Stimulated activated naive CD4-positive, alpha-beta T cell (primary cell): ENCODE measurements at regions not wholly inside any gene's neighbourhood (a gene's known extent, or its start where the extent isn't known, plus 50 kb on each side); places are given as distances from the start of the nearest gene placed in this dataset.

Experiments used
- DNase-seq, 6 experiments: peaks; one replicate each; lab custom pipeline; 2025; lab: John Stamatoyannopoulos, UW

DNA sequence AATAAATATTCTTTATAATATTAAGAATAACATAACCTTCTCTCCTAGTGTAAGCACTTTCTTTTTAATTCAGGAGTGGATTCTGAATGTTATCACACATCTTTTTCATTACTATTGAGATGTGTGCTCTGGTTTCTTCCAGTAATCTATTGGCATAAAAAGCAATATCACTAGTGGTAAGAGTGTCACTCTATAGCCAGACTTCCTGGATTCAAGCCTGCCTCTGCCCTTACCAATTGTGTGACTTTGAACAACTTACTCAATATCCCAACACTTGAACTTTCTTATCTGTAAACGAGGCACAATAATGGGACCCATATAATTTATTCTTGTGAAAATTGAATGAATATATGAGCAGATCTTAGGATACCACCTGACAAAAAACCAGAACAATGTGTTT is 71.0 kb downstream of the SEM1 start:
- no peak for DNase-seq

DNA sequence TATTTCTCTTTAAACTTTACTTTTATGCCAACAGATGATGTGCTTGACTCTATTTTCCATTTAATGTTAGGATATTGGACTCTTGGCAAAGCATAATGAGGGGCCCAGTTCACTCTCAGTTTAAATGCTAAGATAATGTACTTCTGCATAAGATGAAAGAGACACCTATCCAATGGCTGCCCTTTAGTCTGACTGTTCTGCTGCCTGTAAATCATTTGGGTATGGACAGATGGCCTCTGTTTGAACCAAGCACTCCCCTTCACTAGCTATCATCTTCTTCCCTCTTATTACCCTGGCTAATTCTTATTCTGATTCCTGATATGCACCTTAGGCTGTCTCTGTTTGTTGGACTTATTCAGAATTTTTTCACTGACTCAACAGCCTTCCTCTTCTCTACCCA is 72.1 kb downstream of the SEM1 start:
- no peak for DNase-seq

DNA sequence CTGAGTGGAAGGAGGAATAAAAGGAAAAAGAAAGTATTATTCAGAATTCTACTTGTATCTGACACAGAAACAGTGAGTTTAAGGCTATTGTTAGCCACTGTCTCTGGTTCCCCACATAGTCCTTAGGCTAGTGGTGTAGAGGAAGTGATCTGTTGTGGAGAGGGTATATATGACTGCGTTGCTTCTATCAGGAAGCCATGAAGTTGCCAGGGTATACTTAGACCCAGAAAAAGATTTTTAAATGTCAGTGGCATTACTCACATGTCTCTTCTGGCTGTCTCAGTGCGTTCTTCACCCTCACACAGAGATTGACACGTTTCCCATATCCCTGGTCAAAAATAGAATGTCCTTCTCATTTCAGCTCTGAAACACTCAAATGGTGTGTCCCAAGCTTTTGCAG is 72.7 kb downstream of the SEM1 start:
- no peak for DNase-seq

DNA sequence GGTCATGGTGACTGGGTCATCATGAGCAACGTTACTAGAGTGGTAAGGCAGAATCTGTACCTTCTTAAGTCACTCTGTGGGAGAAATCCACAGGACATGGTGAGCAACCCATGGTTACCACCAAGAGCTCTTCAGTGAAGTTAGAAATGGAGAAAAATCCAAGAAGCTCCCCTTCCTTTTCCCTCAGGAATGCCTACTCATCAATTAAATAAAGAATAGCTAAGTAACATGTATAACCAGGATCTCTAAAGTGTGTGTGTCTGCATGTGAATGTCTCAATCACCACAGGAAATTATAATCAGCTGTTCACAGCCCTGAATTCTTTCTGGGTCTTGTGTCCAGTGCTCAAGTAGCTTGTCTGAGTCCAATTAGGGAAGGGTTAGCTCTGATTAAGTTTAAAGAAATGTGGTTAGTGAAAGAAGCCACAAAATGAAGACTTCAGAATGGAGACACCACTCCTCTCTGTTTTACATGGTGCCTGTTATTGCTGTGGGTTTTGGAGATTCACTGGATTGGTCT is 73.2 kb downstream of the SEM1 start:
- no peak for DNase-seq

DNA sequence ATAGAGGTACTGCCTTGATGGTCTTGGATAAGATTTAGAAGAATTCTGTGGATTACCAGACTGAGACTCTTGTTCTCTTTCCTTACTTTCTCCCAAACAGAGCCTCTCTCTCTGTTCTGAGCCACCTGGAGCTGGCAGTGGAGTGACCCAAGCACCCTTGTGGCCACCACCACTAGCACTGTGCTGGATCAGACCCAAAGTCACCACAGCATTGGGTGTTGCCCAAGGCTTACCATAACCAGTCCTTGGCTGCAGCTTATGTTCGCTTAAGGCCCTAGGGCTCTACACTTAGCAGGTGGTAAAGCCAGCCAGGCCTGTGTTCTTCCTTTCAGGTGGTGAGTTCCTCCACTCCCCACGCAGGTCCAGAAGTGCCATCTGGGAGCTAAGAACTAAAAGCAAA is 79.8 kb downstream of the SEM1 start:
- DNase-seq = no peak

DNA sequence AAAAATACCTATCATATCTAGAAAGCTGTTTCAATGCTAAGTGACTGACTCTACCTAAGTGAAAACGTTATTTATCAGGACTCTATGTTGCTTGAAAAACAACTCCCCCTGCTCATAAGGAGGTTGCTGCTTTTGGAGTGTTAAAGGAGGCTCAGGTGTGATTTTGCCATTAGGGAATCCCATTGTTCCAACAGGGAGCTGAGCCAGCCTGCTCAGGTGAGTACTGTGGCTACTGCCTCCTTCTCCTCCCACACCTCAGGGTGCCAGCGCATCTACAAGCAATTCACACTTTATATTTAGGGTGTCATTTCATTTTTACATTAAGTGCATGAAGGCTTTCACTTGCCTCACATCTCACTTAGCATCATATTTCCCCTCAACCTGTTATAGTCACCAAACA is 84.7 kb downstream of the SEM1 start:
- no peak for DNase-seq

DNA sequence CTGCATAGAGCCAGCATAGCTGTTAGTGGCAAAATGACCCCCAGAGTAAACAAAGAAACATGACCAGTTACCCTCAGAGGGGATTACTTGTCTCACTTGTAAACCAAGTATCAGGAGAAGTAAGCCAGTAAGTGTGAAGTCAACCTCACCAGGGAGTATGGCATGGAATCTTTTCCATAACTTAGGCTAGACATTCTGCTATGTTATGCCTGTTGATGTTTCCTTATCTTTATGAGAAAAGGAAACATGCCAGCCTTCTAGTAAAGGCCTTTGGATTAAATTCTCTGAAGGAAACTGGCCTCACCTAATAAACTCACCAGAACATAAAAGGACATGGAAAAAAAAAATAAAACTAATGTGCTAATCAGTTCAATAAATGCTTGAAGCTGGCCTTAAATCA is 87.7 kb downstream of the SEM1 start:
- no peak for DNase-seq

DNA sequence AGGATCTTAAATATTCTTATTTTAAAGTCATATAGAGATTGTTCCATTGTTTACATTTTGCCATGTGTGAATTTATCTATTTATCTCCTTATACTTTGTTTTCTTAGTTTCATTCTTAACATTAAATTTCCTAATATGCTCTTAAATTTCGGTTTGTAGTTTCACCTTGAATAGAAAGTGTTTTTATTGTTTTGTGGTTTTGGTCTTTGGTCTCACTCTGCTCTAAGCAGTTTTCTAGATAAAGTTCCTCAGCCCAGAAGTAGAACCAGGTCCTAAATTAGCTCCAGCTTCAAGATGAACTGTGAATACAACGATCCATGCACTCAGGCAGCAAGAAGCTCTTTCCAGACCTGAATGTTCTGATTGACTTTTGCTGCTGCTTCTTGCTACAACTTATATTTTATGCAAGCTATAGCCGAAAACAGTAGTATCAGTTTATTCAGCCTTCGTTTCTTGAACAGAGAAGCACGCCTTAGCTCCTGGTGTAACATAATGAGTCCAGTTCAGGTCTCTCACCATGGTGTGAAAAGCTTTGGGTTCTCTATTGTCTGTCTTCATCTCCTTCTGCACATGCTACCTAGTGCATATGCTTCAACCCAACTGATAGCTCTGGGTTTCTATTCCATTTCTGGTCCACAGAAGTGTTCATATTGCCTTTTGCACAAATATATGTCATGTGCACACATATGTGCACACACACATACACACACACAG is 95.3 kb downstream of the SEM1 start:
- DNase-seq = no peak

DNA sequence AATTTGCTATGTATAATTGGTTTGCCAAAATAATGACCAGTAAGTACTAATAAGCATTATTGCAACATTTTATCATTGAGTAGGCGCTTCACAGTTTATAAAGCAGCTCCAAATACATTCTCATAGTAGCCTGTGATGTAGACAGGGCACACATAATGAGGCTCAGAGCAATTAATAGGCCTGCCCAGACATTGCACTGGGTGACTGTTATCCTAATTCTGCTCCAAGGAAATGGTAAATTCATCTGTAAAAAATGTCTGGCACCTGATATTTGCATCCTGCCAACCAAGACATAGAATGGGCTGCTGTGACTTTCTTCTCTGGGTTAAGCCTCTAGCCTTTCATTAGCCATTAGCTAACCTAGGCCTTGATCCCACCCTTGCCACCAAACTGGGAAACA is 97.6 kb downstream of the SEM1 start:
- no peak for DNase-seq

DNA sequence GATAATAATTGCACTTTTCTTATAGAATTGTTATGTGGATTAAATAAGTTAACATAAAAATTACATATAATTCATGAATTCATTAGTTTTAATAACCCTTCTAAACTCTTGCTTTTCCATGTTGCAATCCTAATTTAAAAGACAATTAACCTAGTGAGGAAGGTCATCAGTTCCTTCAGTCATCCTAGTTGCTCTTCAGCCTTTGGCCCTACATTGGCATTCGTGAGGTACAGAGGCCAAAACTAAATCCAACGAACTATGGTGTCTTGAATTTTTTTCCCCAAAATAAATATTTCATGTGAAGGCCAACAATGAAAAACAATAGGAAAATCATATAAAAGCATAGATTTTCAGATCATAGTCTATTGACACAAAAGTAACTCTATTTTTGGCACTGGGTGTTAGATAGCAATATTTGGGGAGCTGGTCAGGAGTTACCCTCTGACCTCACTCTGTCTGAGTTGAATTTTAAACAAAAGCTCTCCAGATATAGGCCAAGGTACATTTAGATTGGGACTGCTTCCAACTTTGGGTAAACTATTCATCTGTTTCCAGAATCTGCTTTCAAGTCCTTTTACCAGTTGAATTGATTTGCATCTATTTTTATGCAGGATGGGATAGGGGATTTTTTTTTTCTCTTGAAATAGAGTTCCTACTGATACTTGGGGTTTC is 104.5 kb downstream of the SEM1 start:
- DNase-seq = no peak

DNA sequence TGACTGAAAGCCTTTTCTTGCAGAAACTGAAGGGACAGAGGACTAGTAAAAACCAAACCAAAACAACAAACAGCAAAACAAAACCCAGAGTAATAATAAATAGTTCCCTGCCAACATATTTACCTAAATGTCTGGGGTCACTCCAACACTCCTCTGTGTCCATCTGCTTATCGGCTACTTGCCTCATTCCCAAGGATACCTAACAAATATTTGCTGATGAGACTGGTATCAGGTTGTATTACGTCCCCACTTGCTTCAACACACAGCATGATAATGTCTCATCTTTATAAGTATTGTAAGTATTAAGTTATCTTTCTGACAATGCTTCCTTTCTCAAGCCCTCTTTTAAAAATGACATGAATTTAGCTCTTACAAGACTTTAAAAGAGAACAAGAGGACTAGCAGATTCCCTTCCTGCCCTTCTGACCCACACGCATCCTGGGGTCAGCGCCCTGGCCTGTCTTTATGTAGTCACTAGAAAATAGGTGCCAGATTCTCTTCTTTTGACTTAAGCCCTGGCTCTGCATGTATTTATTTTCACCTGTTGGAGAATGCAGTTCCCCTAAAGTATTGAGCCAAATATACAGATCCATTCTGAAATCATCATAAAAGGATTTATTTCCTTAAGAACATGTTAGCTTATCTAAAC is 110.2 kb downstream of the SEM1 start:
- DNase-seq = no peak

DNA sequence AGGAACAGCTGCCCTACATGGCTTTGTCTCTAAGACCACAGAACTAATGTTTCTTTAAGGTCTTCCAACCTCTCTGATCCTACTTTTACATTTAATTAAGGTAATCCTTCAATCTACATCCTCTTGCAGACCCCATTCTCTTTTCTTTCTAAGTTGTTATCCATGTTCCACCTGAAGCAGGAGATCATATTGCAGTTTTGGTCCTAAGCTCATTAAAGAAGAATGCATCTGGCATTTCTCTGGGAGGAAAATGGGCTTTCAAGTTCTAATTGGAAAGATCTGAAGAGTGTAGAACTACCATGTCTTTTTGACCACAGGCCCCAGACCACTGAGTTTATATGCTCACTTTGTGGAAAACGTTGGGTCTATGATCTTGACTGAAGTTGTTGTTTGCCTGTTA is 111.2 kb downstream of the SEM1 start:
- DNase-seq = no peak

DNA sequence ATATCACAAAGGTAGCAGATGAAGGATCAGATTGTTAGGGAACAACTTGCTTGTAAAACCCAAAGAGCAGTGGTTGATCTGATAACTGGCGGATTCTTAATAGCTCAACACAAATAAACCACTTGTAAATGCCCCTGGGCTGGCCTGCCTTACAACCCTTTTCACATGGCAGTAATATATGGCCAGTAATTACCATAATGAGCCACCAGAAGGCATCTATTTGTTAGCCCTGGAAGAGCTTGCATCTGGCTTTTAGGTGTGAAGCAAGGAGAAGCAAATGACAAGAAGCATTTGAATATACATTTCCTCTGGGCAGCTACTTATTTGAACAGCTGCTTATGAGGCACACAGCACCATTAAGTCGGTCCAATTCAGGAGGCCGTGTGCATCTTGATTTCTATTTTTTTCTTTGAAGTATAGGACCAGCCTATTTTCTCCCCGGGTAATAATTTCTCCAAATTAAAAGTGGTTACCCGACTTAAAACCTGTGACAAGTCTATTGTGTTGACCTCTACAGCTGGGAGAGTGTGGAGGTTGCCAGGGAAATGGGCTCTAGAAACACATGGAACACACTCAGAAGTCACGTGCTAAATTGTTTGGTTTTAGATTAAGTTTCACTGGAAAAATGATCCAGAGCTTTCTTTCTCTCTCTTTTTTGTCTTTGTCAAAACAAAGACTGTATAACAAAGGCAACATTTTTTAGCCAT is 113.4 kb downstream of the SEM1 start:
- no peak for DNase-seq

DNA sequence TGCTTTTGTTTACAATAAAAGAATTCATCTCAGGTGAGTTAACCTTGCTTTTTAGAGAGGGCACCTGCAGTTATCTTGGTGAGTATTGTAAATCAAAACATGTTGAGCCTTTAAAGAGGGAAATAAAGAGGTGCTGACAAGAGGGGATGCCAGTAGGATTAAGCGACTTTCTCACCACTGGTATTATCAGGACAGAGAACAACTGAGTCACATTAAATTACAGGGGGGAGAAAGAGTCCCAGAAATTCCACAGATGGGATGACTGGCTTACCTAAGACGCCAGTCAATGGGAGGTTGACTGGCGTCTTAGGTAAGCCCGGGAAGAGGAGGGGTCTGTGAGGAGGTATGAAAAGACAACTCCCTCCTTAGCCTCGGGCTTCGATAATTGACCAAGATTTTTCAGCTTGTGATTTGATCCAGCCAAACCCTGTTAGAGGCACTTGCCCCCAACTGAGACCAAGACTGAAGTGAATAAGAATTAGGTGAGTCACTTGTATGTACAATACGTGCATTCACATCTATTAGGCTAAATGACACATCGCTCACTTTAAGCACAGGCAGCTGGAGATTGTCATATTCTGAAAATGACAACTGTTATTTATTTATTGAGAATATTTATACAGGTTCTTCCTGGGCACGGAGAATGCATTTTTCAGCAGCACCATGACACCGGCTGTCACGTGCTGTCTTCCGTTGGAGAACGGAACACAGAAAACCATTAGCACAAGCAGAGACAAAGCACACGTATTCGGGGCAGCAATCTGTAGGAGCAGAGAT is 117.6 kb downstream of the SEM1 start:
- no peak for DNase-seq

DNA sequence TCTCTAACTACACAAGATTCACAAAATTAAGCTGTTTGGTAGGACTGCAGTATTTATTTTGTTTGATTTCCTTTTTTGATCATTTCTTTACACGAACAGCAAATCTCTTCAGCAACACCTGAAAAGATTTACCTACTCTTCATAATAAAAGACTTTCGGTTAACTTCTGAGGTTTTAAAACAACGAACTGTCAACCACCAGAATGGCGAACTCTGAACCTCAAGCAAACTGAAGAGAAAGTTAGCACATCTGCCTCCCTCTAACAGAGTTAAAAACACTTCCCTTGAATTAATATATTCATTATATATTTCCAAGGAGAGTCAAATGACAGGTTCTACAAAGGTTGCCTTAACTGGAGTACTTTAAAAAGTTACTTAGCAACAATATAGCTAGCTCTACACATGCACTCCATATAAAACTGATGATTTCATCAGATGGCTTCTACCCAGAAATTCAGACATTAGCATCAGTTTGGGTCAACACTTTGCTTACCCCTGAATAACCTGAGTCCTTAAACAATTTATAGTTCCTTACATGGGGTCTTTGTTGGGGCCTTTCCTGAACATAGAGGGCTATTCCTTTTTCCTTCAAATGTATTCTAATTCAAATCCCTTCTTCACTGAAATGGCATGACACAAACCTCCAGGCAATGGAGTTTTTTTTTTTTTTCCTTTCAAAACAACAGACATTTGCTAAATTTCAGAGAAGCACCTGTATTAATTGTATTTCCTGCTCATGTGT is 118.3 kb downstream of the SEM1 start:
- no peak for DNase-seq

DNA sequence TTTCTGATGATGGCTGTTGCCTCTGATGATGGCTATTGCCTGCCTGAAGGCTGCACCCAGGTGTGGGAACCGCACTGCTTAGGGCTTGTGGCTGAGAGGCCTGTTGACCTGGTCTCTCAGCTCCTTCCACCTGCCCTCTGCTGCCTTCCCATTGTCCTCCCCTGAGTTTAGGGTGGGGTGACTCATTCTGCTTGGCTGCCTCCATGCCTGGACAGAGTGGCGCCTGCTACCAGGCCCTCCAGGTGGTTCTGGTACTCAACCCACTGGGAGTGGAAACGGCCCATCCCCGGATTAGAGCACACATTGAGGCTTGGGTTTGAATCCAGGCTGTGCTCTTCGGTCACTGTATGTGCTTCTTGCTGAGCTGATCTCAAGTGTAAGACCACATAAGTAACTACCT is 120.6 kb downstream of the SEM1 start:
- no peak for DNase-seq

DNA sequence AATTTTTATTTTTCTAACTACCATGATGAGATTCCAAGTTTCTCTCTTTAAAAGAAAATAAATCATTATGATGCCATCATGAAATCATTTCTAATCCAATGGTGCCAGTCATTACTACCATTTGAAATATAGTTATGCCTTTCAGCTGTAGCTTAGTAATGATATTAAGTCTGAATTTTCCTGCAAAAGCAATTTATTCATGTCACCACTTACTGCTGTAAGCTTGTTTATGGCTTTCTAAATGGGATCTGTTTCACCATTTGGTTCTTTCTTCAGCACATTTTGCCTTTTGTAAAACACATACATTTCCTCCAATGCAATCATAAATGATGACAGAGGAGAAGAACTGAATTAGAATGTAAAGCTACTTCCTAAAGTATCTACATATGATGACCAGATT is 130.5 kb downstream of the SEM1 start:
- no peak for DNase-seq

DNA sequence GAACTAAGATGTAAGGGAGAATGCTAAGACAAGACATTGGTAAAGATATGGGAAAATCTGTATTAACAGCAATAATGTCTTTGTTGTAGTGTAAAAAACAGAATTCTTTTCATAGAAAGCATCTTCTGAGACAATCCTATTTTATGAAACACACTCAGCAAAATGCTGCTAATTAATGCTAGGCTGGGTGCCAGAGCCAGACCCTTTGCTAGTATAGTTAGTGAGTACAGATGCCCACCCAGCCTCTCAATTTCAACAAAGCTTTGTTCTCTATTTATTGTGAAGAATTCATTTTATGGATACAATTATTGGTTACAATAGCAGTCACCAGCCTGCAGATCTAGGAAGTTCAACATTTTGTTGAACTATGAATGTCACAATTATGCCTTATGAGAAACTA is 131.0 kb downstream of the SEM1 start:
- DNase-seq = no peak

DNA sequence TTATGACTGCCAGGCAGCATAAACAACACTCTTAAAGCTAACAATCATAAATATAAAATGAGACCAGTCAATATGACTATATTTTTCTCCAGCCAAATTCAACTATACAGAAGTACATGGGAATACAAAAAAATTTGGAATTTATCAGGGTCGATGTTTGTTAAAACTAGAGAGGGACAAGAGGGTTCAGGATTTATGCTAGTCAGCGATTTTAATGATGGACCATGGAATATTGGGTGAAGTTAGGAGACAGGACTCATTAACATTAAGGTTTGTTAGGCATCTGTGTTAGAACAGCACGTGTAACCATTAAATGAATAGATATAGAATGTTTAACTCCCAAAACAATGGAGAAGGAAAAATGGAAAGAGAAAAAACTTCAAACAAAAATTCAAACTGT is 146.2 kb downstream of the SEM1 start:
- DNase-seq = no peak

DNA sequence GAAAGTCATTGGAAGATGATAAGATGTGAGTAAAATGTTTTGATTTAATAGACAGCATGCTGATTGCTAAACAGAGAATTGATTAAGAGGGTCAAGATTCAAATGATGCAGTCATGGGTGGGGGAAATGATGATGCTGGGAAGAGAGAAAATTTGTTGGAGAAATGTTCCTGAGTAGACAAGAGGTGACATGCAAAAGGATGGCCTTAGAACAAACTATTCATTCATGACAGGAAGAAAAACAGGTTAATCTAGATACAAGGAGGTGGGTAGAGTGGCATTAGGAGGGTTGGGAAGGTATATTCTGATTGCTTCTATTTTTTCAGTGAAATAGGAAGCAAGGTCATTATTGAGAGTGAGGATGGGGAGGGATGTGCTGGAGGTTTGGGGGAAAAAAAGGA is 146.7 kb downstream of the SEM1 start:
- DNase-seq = no peak

DNA sequence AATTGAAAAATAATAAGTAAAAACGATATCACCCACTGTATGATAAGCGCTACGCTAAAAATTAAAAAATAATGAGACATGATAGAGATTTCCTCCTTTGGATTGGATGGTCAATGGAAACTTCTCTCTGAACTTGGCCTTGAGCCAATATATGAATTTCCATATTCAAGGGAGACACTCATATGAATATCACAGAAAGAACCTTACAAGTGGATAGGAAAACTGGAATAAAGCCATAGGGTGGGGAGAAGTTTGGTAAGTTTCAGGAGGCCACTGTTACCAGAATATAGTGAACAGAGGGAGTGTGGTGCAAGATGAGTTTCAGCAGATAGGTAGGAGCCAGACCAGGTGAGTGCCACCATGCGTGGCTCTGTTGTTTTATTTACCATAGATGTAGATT is 147.2 kb downstream of the SEM1 start:
- no peak for DNase-seq
